HG02588 (cell line): ENCODE measurements at regions not wholly inside any gene's neighbourhood (a gene's known extent, or its start where the extent isn't known, plus 50 kb on each side); places are given as distances from the start of the nearest gene placed in this dataset.

Experiments used
- ATAC-seq: cut with Tn5 transposase; IDR thresholded peaks from one replicate; pipeline ENCODE4 v1.9.1; 2021; ENCODE audit warnings: mild to moderate bottlenecking, moderate library complexity; ENCODE audit not compliant: unreplicated experiment

DNA sequence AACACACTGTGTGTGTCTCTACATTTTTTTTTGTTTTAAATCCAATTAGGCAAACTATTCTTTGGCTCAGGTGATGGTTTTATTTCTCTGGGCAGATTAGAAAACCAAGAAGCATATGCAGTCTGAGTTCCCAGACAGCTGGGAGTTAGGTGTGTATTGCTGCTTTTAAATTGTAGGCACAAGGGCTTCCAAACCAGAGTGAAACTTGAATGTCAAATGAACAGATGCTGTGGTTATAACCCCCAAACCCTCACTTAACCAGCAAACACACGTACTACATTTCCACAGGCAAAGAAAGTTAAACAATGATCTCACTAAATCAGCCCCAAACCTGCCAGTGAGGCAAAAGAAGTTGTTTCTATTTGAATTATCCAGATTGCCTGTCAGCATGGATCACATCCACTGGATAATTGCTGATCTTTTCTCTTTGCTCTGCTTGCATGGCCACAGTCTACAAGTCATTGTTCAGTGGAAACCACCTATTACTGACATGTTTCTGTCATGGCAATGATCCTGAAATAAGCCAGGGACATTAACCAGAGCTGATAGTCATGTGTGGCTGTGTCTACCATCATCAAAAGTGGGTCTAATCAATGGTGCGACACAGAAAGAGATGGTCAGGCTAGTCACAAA is 576.5 kb upstream of the PLXNA2 start:
- ATAC-seq = no peak

DNA sequence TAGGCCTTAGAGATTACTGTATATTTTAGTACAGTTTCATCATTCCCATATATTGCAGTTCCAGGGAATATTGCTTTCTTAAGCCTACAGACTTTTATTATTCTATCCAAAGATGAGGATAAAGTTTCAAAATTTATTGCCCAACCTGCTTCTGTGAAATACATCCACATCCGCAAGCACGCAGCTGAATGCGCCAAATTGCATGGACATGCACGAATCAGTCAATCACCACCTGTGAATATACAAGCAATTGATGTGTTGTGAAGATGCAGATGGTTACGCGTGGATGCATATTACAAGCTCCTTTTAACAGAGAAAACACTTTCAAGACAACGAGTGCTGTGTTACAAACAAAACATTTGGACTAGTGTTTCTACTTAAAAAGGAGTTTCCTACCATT is 577.8 kb upstream of the PLXNA2 start:
- no peak for ATAC-seq

DNA sequence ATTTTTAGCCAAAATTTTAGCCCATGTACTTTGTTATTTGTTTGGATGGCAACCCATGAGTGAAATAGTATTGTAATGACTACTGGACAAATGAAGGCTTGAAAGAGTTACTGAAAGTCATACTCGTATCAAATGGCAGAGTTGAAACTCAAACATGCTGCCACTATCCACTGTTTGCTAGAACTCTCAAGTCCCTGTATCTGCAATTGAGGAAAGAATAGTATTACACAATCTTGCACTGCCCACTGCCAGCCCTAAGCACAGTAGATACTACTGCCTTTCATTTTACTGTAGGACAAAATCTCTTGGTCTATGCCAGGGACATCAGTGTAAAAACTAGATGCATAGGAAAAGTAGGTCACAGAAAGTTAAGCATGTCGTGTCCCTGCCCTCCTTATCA is 581.1 kb upstream of the PLXNA2 start:
- ATAC-seq = no peak

DNA sequence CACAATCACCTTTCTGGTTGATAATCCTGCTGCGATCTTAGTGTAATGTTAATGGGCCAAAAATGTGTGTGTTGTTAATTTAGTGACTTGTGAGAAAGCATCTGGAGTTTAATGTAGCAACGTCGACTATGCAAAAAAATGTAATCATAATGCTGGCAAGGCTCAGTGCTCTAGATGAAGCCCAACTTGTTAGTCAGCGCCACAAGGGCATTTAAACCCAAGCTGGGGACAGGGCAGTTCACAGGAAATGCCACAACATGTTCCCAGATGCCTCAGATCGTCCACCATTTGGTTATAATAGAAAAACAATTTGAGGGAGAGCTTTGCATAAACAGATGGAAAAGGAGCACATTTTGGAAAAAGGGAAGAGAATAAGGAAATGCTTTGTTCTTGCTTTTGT is 585.4 kb upstream of the PLXNA2 start:
- ATAC-seq = no peak

DNA sequence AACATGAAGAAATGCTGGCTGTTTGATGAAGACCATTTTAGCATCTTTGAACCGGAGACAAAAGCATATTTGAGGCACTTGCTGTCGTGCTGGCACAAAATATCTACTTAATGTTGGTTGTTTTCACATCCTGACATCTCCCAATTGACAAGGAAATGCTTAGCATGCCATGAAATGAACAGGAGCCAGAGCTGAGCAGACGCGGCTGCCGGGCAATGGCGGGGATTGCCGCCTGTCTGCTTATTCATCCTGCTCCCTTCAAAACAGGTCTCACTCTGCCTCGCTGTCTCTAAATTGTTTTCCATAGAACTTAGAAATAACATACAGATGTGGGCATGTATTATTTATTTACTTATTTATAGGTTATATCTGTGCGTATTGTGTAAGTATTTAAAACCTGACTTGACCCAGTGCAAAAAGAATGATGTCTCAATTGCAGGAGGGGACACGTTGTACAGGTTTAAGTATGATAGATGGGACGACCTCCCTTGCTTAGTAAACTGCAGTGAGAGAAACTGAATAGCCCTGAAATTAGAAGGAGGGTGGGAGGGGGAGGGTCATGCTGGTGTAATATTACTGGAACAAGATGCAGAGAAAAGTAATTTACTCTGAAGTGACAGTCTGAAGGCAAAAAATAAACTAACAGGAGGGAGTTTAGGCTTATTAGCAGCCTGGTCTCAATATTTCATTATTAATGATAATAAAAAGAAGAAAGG is 590.4 kb upstream of the PLXNA2 start:
- ATAC-seq = no peak

DNA sequence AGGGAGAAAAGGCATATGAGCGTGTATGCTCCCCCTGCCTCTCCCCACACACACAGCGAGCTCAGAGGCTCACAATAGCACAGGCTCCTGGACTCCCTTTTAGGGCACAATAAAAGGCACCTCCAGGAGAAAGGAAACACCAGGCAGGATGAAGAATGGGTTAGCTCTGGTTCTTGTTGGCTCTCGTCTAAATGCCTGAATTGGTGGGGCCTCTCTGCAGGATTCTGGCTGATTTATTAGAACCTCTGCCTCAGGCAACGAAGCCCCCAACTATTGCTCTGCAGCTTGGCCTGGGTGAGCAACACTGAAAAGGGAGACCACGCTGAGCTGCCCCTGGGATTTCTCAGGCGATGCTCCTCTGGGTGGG is 590.9 kb upstream of the PLXNA2 start:
- no peak for ATAC-seq

DNA sequence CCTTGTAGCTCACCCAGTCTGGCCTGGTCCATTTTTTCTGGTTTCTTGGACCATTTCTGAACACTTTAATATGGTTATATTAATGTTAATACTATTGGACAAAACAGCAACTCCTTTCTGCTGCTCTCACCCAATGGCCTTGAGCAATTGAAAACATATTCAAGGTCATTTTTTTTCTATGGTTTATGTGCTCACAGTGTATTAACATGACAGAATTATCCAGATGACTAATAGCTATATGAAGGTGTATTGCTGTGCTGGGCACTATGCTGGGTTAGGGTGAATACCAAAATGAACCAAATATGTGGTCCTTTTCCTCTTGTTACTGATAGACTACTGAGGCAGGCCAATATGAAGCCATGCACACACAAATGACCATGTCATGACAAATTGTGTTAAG is 591.6 kb upstream of the PLXNA2 start:
- no peak for ATAC-seq

DNA sequence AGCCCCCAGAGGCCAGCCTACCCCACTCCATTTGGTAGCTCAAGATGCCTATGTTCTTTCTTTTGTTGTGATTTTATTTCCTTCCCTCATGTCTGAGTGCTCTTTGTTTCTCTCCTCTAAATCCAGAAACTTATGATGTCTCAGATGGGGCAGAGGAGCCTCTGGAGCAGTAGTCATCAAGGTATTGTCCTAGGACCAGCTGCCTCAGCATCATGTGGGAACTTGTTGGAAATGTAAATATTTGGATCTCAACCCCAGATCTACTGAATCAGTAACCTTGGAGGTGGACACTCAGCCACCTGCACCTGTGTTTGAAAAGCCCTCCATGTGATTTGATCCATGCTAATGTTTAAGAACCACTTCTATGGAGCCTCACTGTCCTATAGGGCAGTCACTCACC is 593.1 kb upstream of the PLXNA2 start:
- no peak for ATAC-seq

DNA sequence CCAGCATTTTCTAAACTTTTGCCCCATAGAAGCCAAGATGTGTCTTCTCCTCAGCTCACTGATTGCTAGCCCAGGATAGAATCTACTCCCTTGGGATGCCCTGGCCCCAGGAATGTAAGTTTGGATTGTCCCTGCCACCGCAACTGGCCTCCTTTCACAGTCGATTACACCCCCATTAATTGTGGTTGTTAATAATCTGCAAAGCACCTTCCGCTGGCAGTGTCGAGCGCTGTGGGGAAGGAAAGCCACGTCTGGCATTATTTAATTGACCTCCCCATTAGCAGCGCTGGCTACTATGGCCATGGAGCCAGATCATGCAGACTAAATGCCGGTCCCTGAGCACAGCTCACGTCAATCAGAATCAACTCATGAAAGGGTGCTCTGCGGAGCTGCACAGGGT is 597.3 kb upstream of the PLXNA2 start:
- ATAC-seq = no peak

DNA sequence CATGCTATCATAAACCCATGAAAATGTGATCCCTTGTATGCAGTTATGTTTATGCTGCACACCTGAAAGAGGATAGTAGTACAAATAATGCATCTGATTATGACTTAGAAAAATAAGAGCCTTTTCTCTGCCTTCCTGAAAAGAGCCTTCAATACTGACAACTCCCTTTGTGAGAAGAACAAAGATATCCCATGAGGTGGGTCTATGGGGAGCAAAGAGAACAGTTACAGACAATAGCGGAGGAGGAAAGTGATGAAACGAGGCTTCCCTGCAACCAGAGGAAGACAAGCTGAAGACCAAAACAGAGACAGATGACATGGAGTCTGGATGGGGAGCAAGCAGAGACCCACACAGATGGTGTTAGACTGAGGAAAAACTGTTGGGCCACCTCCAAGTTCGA is 598.3 kb upstream of the PLXNA2 start:
- no peak for ATAC-seq

DNA sequence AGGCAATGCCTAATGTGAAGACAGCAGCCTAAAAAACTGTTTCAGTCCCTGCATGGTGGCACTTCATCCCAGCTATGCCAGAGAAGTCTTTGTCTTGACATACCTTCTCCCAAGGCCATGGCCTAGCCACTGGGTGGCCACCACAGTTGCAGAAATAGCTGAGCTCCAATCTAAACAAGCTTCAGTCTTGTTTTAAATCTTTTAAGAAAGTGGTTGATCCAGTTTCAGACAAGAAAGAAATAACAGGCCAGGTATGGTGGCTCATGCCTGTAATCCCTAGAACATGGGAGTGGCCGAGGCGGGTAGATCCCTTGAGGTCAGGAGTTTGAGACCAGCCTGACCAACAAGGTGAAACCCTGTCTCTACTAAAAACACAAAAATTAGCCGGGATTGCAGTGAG is 600.0 kb upstream of the PLXNA2 start:
- no peak for ATAC-seq

DNA sequence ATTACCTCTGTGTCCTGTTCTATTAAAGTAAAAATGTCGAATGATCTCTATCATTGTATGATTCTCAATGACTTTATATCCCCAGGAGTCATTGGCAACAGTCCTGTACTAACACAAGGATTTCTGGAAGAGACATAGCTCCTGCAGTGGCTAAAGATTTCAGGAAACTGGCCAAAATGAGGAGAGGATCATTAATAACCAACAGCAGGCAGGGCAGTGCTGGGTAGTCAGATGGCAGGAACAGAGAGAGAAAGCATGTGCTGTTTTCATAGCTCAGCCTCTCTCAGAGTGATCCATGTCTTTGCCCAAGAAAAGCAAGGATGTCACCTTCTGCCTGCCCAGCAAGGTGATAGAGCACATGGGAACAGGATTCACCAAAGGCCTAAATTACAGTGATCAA is 604.7 kb upstream of the PLXNA2 start:
- no peak for ATAC-seq

DNA sequence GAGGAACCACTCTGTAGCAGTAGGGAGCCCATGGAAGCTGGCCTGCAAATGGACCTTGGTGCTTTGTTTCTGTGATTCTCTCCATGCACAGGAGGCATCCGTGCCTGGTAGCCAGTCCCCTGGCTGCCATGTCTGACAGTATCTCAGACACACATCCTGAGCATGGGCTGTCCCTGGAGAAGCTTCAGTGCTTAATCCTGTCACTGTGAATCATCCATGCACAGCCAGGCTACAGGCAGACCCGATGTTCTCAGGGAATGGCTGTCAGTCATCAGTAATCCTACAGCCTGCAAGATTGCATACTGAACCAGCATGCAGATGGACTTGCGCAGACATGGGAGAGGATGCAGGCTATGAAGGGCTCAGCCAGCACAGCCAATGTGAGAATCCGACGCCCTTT is 606.3 kb upstream of the PLXNA2 start:
- ATAC-seq = no peak

DNA sequence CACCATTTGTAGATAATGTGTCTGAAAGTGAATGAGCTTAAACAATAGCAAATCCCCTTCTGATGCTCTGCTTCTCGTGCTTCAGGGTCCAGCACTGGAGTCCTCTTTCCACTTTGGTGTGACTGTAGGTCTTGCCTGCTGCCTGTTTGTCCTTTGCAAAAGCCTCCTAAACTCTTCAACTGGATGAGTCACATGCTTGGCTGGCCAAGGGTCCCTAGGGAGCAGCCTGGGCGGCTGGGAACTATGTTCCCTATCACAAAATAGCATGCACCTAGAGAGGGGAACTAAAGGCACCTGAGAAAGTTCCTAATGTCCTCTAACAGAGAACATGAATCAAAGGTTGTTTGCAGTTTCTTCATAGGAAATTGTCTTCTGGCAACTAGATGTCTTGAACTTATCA is 607.2 kb upstream of the PLXNA2 start:
- no peak for ATAC-seq

DNA sequence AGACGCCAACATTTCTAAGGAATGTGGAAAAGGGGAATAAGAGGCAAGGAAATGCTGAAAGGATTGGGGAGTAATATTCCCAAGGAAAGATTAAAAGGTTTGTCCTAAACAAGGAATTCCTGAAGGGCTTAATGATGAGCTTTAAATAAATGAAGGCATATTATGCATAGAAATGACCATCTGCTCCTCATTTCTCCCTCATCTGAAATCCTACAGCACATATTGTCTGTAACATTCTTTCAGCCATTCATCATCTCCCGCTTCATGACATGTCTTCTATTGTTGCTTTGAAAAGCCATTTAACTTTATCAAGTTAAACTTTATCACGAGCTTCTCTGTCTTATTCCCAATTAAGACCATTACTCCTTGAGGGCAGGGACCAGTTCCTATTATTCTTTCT is 608.7 kb upstream of the PLXNA2 start:
- no peak for ATAC-seq

DNA sequence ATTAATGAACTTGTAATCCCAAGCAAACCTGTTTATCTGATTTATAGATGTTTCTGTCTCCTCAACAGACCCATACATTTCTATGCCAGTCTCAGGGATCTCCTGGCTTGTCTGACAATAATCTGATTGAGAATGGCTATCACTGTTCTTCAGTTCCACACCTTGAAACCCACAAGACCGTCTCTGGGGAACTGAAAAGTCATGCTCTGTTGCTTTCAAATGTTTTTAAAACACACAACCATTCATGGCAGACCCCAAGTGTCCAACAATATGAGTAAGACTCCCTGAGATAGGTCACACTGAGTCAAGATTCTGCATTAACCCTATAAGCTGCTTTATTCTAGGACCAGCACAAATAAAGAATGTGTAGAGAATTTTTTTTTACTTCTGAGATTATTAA is 611.2 kb upstream of the PLXNA2 start:
- peak; percentile 81 for ATAC-seq

DNA sequence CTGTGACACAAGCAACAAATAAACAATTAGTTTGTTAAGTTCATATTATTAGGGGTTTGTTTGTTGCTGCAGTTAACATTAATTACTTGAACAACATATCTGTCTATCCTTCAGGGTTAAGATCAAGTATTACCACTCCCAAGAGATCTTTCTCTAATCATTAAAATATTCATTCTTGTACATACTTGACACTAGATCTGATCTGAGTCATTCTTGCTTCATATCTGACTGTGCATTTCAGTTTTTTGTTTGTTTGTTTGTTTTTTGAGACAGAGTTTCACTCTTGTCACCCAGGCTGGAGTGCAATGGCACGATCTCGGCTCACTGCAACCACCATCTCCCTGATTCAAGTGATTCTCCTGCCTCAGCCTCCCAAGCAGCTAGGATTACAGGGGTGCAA is 613.3 kb upstream of the PLXNA2 start:
- no peak for ATAC-seq

DNA sequence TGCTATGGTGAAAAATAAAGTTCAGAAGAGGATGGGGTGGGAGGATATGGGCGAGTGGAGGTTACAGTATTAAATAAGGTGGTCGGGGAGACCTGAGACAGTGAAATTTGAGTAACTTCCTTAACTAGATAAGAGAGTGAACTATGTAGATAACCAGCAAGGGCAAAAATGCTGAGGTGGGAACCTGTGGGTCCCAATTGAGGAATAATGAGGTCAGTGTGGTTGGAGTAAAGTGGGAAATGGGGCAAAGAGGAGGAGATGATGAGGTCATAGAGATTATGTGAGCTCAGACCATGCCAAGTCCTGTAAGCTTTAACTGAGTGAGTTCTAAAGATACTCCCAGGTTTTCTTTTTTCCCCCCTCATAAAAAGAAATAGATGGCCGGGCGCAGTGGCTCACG is 614.6 kb upstream of the PLXNA2 start:
- no peak for ATAC-seq

DNA sequence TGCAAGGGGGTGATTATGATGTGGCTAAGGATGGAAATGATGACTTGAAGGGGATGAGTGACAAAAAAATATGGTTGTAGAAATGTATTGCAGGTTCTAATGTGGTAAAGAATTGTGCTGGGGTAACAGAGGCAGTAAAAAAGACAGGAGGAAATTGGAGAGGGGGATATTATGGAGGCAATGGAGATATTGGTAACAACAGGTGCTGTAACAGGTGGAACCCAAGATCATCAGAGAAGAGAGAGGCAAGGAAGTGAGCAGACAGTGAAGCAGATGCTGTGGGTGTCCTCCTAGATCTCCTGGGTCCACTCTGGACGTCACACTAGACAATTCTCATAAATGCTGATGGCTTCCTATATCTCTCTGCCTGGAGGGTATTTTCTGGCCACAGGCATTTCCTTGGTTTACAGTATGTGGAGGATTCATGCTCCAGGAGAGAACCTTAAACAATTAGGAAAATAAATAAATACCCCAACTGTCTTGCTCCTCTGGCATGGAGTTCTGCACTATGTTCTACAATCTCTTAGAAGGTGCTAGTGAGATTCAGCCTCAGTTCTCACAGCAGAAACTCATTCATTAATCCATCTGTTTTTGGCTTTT is 620.3 kb upstream of the PLXNA2 start:
- no peak for ATAC-seq

DNA sequence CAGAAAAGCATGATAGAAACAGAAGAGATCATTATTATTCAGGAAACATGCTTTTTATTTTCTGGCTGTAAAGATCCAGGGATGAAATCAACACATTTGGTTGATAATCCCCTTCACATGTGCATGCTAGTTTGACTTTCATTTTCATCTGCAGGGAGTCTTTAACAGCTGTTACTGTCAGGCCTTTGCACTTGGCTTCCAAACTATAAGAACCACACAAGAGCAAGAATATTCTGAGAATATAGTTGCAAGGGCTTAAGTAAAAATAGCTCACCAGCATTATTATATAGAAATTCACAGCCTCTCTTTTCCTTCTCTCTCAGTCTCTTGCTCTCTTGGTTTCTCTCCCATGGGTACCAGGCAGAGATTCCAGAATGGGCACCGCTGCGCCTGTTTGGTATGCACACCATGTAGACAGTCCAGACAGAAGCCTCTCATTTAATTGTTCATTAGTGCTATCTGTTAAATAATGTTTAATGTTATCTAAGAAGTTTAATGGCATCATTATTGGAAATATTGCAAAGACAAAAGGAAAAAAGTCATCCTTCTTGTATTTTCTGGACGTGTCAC is 622.3 kb upstream of the PLXNA2 start:
- no peak for ATAC-seq

DNA sequence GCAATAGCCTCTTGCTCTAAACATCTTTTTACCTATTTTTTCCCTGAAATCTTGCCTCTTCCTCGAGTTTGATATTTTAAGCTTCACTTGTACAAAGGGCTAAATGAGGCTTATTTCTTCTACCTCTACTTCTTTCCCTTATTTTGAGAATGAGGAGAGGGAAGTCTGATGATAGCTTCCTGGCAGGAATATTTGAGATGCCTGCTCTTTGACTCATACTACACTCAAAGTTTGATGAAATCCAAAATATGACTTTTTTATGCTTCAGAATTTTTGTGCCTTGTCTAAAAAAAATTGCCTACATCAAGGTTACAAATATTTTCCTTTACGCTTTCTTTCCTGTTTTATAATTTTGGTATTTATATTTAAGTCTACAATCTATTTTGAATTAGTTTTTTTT is 624.4 kb upstream of the PLXNA2 start:
- no peak for ATAC-seq

DNA sequence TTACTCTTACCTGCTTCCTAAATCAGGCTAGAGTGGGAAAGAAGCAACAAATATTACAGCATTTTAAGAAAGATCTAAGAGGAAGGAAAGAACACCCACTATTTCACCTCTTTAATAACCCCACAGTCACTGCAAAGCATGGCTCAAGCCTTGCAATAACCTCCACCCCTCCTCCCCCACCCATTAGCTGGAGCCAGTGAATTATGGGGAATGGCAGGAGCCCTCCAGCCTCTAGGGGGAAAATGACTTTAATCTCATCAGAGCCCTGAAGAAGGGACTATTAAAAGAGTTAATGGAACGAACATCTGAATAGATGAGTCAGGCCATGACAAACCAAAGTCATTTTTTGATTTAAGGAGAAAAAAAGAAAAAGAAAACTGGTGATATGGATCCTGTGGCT is 630.7 kb upstream of the PLXNA2 start:
- no peak for ATAC-seq
